SK-MEL-5 (cell line): ENCODE measurements at regions not wholly inside any gene's neighbourhood (a gene's known extent, or its start where the extent isn't known, plus 50 kb on each side); places are given as distances from the start of the nearest gene placed in this dataset.
"Not testable (repeated sequence)": the region's sequence is repeated elsewhere in the genome, so short reads cannot be mapped to it uniquely, and the experiment has no call there.

Experiments
- DNase-seq: peaks from one replicate; pipeline ENCODE4 v3.0.0-alpha.2; 2016; ENCODE audit warnings: low read depth, low spot score
- in situ Hi-C: cut with HindIII; loops from 2 replicates; pipeline ENCODE4 v1.10.0; 2016; ENCODE audit warnings: low sequenced_read_pairs, high pct_unique_total_duplicates, low pct_unique_long_range_greater_than_20kb

GRCh38 chr7:118802726-118803125 is 578.2 kb downstream of the ANKRD7 start:
- DNase-seq = no peak
- in situ Hi-C loops = no loop called here

- DNase-seq = no peak
- in situ Hi-C loops = no loop called here
Measured at GRCh38 chr7:118826246-118826645, 601.7 kb downstream of the ANKRD7 start.

- in situ Hi-C loops = no loop called here
- DNase-seq = no peak
Measured at GRCh38 chr7:118836933-118837332, 612.4 kb downstream of the ANKRD7 start.

- in situ Hi-C loops = no loop called here
- no peak for DNase-seq
Measured at GRCh38 chr7:118839515-118839914, 615.0 kb downstream of the ANKRD7 start.

- no peak for DNase-seq
- in situ Hi-C loops = no loop called here
Measured at GRCh38 chr7:118843456-118843855, 619.0 kb downstream of the ANKRD7 start.

GRCh38 chr7:118844748-118845147 is 620.2 kb downstream of the ANKRD7 start:
- in situ Hi-C loops = no loop called here
- DNase-seq = peak; percentile 38

- in situ Hi-C loops = no loop called here
- DNase-seq = no peak
Measured at GRCh38 chr7:118845791-118846190, 621.3 kb downstream of the ANKRD7 start.

- in situ Hi-C loops = no loop called here
- no peak for DNase-seq
Measured at GRCh38 chr7:118846977-118847376, 622.5 kb downstream of the ANKRD7 start.

- in situ Hi-C loops = no loop called here
- no peak for DNase-seq
Measured at GRCh38 chr7:118855290-118855689, 630.8 kb downstream of the ANKRD7 start.

GRCh38 chr7:118858651-118859149 is 634.2 kb downstream of the ANKRD7 start:
- in situ Hi-C loops = no loop called here
- DNase-seq = no peak

GRCh38 chr7:118861581-118861980 is 637.1 kb downstream of the ANKRD7 start:
- DNase-seq = no peak
- in situ Hi-C loops = no loop called here

- DNase-seq = no peak
- in situ Hi-C loops = no loop called here
Measured at GRCh38 chr7:118862740-118863139, 638.2 kb downstream of the ANKRD7 start.

GRCh38 chr7:118863966-118864365 is 639.5 kb downstream of the ANKRD7 start:
- in situ Hi-C loops = no loop called here
- no peak for DNase-seq

- no peak for DNase-seq
- in situ Hi-C loops = no loop called here
Measured at GRCh38 chr7:118867860-118868259, 643.4 kb downstream of the ANKRD7 start.

- DNase-seq, in situ Hi-C loops: not testable (repeated sequence)
Measured at GRCh38 chr7:118869141-118869540, 644.6 kb downstream of the ANKRD7 start.

- in situ Hi-C loops = no loop called here
- DNase-seq = peak; percentile 52
Measured at GRCh38 chr7:118870187-118870586, 645.7 kb downstream of the ANKRD7 start.

GRCh38 chr7:118872568-118872967 is 648.1 kb downstream of the ANKRD7 start:
- DNase-seq = no peak

GRCh38 chr7:118877187-118877586 is 652.7 kb downstream of the ANKRD7 start:
- no peak for DNase-seq
- in situ Hi-C loops = no loop called here

More at GRCh38 chr7:118872568-118872967, 648.1 kb downstream of the ANKRD7 start:
- in situ Hi-C loops = no loop called here

- in situ Hi-C loops = no loop called here
- no peak for DNase-seq
Measured at GRCh38 chr7:118878336-118878735, 653.8 kb downstream of the ANKRD7 start.

GRCh38 chr7:118898284-118898683 is 673.8 kb downstream of the ANKRD7 start:
- DNase-seq = no peak
- in situ Hi-C loops = no loop called here
